ENCODE measurements at regions not wholly inside any gene's neighbourhood (a gene's known extent, or its start where the extent isn't known, plus 50 kb on each side); places are given as distances from the start of the nearest gene placed in this dataset.

DNA sequence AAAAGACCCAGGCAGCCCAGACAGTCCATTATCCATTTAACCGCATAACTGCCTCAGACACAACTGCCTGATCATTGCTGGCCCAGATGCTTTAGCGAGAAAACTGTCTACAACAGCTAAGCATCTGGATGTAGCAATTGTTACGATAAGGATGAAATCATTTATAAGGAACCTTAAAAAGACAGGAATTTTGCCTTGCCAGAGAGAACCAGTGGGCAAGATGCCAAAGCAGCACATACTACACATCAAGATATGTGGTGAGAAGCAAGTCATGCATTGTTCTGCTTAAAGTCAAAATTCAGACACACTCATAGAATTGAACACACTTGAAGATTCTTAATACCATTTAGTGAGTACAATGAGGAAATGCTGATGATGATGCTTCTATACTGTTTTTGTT, 1525.3 kb downstream of the CDH8 start:
- 2% methylated on average over 3 of the region's 3 CpGs for WGBS (ENCODE audit: low lambda C conversion rate)
- H3K9ac ChIP-seq (ENCODE audit: insufficient read depth, low read depth, low read length): no peak overlapping the region
- ATAC-seq: no peak
- H3K36me3 ChIP-seq (replicated peaks in 1 of 2; ENCODE audit: control insufficient read depth in 1 of 2, insufficient read depth in 2 of 2, low read length in 2 of 2): no peaks in the 10 kb centered on the region
- no peaks in the 10 kb centered on the region for H3K27me3 ChIP-seq (ENCODE audit: control insufficient read depth in 1 of 2, insufficient read depth in 2 of 2, low read length in 2 of 2)
- BruUV-seq (replicated peaks): no TSS peak
- H3K4me3 ChIP-seq (replicated peaks in 1 of 3; ENCODE audit: insufficient read depth in 1 of 3, low read depth in 2 of 3, low read length in 3 of 3): no peak overlapping the region
- H3K79me2 ChIP-seq (ENCODE audit: insufficient read depth, low read length): no peaks in the 10 kb centered on the region
- H2AFZ ChIP-seq (ENCODE audit: low read length): no peak overlapping the region
- H3K9me3 ChIP-seq (ENCODE audit: low read length): peaks cover 77% of the 10 kb centered on the region
- H4K20me1 ChIP-seq (ENCODE audit: insufficient read depth, low read length): no peaks in the 10 kb centered on the region
- H3K27ac ChIP-seq (ENCODE audit: extremely low read length, insufficient read depth, low read length): no peak overlapping the region
- DNase-seq (ENCODE audit: low spot score): no peak
- H3K4me1 ChIP-seq (ENCODE audit: insufficient read depth, low read length): no peaks in the 10 kb centered on the region
- in situ Hi-C loops (cut with HindIII; ENCODE audit: extremely low pct_ligation_motif_present, low pct_unique_long_range_greater_than_20kb) (no loop called here), intact Hi-C loops (cut with micrococcal nuclease; ENCODE audit: unreplicated experiment) (no loop called here)
- CTCF ChIA-PET (ENCODE audit: low intra/inter-chr PET ratio, low total read pairs): no interaction called here
- TF ChIP-seq CHCHD3 (CRISPR knock-in tag; IDR thresholded peaks at IDR 0.05) (no peak), ZNF235 (CRISPR knock-in tag; IDR thresholded peaks at IDR 0.05; ENCODE audit: borderline replicate concordance) (no peak), FOXM1 (CRISPR knock-in tag; IDR thresholded peaks at IDR 0.05) (no peak), ISL2 (CRISPR knock-in tag; IDR thresholded peaks at IDR 0.05) (no peak), PLRG1 (conservative IDR thresholded peaks at IDR 0.05) (no peak), TFAP4 (IDR thresholded peaks at IDR 0.05; ENCODE audit: borderline replicate concordance, low read depth) (no peak), DDIT3 (CRISPR knock-in tag; IDR thresholded peaks at IDR 0.05) (no peak), ZNF607 (CRISPR knock-in tag; IDR thresholded peaks at IDR 0.05; ENCODE audit: borderline replicate concordance) (no peak), JARID2 (CRISPR knock-in tag; IDR thresholded peaks at IDR 0.05; ENCODE audit: insufficient replicate concordance) (no peak)
- FAIRE-seq: no peak
- POLR2A ChIA-PET: no interaction called here
- H3K4me2 ChIP-seq (ENCODE audit: low read depth, low read length): no peak overlapping the region

DNA sequence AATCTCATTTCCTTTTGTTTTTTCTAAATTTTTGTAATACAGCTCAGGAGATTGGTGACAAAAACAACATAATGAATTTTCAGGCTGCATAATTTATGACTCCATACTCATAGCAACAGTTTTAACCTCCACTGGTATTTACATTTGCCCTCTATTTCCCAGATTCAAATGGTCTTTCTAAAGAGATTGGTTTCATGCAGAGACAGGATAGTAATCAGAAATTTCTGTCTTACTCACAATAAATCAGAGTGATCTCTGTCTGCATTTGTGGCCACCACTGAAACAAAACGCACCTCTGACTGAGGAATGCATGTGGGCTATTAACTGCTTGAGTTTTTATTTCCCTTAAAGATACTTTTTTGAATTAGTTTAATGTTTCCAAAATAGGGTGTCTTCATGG, 1526.0 kb downstream of the CDH8 start:
- WGBS (ENCODE audit: low lambda C conversion rate): 3% methylated on average over 1 of the region's 1 CpG
- ATAC-seq (no peak), FAIRE-seq (no peak), DNase-seq (ENCODE audit: low spot score) (no peak)
- CTCF ChIA-PET (ENCODE audit: low intra/inter-chr PET ratio, low total read pairs): no interaction called here
- no peaks in the 10 kb centered on the region for H3K36me3 ChIP-seq (replicated peaks in 1 of 2; ENCODE audit: control insufficient read depth in 1 of 2, insufficient read depth in 2 of 2, low read length in 2 of 2)
- peaks cover 77% of the 10 kb centered on the region for H3K9me3 ChIP-seq (ENCODE audit: low read length)
- TF ChIP-seq ISX (CRISPR knock-in tag; conservative IDR thresholded peaks at IDR 0.05) (no peak), ZNF570 (CRISPR knock-in tag; IDR thresholded peaks at IDR 0.05; ENCODE audit: borderline replicate concordance) (no peak), HNF4G (IDR thresholded peaks at IDR 0.05; ENCODE audit: borderline replicate concordance, low read depth, low read length) (no peak), HNF4G (CRISPR knock-in tag; IDR thresholded peaks at IDR 0.05; ENCODE audit: borderline replicate concordance, low read depth) (no peak), FOXP1 (IDR thresholded peaks at IDR 0.05) (no peak), FOXP1 (CRISPR knock-in tag; IDR thresholded peaks at IDR 0.05) (no peak), SRF (IDR thresholded peaks at IDR 0.05; ENCODE audit: low read depth, low read length) (no peak), TRAFD1 (CRISPR knock-in tag; IDR thresholded peaks at IDR 0.05; ENCODE audit: borderline replicate concordance) (no peak), ZNF253 (CRISPR knock-in tag; IDR thresholded peaks at IDR 0.05; ENCODE audit: borderline replicate concordance) (no peak), ZNF274 (CRISPR knock-in tag; IDR thresholded peaks at IDR 0.05) (no peak), RBM22 (optimal IDR thresholded peaks at IDR 0.05; ENCODE audit: low read length) (no peak), ZNF572 (CRISPR knock-in tag; IDR thresholded peaks at IDR 0.05) (no peak)
- H3K79me2 ChIP-seq (ENCODE audit: insufficient read depth, low read length): no peaks in the 10 kb centered on the region
- no TSS peak for BruUV-seq (replicated peaks)
- POLR2A ChIA-PET: no interaction called here
- no peak overlapping the region for H3K4me2 ChIP-seq (ENCODE audit: low read depth, low read length)
- H3K4me1 ChIP-seq (ENCODE audit: insufficient read depth, low read length): no peaks in the 10 kb centered on the region
- no peak overlapping the region for H2AFZ ChIP-seq (ENCODE audit: low read length)
- H3K4me3 ChIP-seq (replicated peaks in 1 of 3; ENCODE audit: insufficient read depth in 1 of 3, low read depth in 2 of 3, low read length in 3 of 3): no peak overlapping the region
- H4K20me1 ChIP-seq (ENCODE audit: insufficient read depth, low read length): no peaks in the 10 kb centered on the region
- H3K27me3 ChIP-seq (ENCODE audit: control insufficient read depth in 1 of 2, insufficient read depth in 2 of 2, low read length in 2 of 2): no peaks in the 10 kb centered on the region
- no peak overlapping the region for H3K27ac ChIP-seq (ENCODE audit: extremely low read length, insufficient read depth, low read length)
- in situ Hi-C loops (cut with HindIII; ENCODE audit: extremely low pct_ligation_motif_present, low pct_unique_long_range_greater_than_20kb) (no loop called here), intact Hi-C loops (cut with micrococcal nuclease; ENCODE audit: unreplicated experiment) (no loop called here)
- no peak overlapping the region for H3K9ac ChIP-seq (ENCODE audit: insufficient read depth, low read depth, low read length)

All from HepG2 (cell line).